ENCODE measurements at regions not wholly inside any gene's neighbourhood (a gene's known extent, or its start where the extent isn't known, plus 50 kb on each side); places are given as distances from the start of the nearest gene placed in this dataset.
"Not testable (repeated sequence)": the region's sequence is repeated elsewhere in the genome, so short reads cannot be mapped to it uniquely, and the experiment has no call there.

- POLR2A ChIA-PET = no interaction called here
- CTCF ChIA-PET = no interaction called here
- DNase-seq (ENCODE audit: low read depth) = no peak
- H3K4me3 ChIP-seq (ENCODE audit: low read depth, low read length) = no peak overlapping the region
- no peaks in the 10 kb centered on the region for H3K36me3 ChIP-seq (ENCODE audit: control insufficient read depth, insufficient read depth, low read length)
- TF ChIP-seq, protein P1, sequence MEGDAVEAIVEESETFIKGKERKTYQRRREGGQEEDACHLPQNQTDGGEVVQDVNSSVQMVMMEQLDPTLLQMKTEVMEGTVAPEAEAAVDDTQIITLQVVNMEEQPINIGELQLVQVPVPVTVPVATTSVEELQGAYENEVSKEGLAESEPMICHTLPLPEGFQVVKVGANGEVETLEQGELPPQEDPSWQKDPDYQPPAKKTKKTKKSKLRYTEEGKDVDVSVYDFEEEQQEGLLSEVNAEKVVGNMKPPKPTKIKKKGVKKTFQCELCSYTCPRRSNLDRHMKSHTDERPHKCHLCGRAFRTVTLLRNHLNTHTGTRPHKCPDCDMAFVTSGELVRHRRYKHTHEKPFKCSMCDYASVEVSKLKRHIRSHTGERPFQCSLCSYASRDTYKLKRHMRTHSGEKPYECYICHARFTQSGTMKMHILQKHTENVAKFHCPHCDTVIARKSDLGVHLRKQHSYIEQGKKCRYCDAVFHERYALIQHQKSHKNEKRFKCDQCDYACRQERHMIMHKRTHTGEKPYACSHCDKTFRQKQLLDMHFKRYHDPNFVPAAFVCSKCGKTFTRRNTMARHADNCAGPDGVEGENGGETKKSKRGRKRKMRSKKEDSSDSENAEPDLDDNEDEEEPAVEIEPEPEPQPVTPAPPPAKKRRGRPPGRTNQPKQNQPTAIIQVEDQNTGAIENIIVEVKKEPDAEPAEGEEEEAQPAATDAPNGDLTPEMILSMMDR (IDR thresholded peaks at IDR 0.05; ENCODE audit: insufficient read depth, low read depth, low read length) = no peak
- no peaks in the 10 kb centered on the region for H3K27me3 ChIP-seq (ENCODE audit: control insufficient read depth, insufficient read depth, low read length)
Observed at GRCh38 chr1:236343246-236343870, 50.7 kb upstream of the EDARADD start.

DNA sequence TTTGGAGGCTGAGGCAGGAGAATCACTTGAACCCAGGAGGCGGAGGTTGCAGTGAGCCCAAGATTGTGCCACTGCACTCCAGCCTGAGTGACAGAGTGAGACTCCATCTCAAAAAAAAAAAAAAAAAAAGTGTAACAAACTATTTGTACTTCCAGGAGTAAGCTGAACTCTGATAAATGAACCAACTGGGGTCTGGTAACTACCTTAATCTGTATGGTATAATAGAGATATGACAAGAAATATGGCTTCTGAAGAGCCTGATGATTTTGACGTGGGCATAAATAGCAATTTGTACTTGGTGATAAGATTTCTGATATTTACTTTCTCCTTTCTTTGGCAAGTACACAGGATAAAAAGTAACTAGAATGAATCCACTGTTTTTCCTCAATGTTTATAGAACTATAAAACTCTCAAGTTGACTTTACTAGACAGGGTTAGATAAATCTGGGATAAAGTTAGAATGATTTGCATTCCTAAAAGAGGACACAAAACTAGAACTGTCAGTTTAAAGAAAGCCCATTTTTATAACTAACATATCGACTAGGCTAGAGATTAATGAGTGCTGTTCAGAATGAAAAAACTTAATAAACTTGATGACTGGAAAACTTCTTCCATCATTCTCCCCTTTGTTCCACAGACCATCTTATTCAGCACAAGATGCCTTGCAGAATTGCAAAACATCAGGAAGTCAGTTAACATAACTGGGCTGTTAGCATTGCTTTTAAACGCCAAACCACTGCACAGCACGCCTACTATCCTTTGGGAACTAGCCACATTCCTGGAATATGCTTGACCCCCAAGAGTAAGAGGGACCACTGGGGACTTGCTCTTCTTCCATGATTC is 51.5 kb upstream of the EDARADD start:
- ChIA-PET POLR2A (no interaction called here), CTCF (no interaction called here)
- Histone ChIP-seq H3K27me3 (ENCODE audit: control insufficient read depth, insufficient read depth, low read length) (no peaks in the 10 kb centered on the region), H3K4me3 (ENCODE audit: low read depth, low read length) (no peak overlapping the region), H3K36me3 (ENCODE audit: control insufficient read depth, insufficient read depth, low read length) (no peaks in the 10 kb centered on the region)
- no peak for DNase-seq (ENCODE audit: low read depth)
- TF ChIP-seq, protein P1 (IDR thresholded peaks at IDR 0.05; ENCODE audit: insufficient read depth, low read depth, low read length) = no peak

DNA sequence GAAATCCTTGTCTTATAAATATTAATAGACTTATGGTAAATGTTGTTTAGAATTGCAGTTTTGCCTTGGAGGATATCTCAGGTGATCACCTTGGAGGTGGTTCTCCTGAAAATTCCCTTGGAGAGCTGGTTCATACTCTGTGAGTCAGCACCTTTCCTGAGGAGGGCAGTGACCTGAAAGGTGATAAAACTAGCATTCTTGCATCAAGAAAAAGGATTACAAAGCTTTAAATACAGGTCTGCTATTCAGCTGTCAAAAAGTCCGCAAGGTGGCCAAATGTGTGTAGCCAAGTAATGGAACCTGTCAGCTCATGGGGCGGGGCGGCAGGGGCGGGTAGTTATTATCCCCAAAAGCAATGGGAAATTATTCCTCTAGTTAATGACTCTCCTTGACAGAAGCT is 52.8 kb upstream of the EDARADD start:
- TF ChIP-seq, protein P1 (IDR thresholded peaks at IDR 0.05; ENCODE audit: insufficient read depth, low read depth, low read length) = no peak
- Histone ChIP-seq H3K4me3 (ENCODE audit: low read depth, low read length) (no peak overlapping the region), H3K27me3 (ENCODE audit: control insufficient read depth, insufficient read depth, low read length) (no peaks in the 10 kb centered on the region), H3K36me3 (ENCODE audit: control insufficient read depth, insufficient read depth, low read length) (no peaks in the 10 kb centered on the region)
- DNase-seq (ENCODE audit: low read depth) = no peak
- ChIA-PET POLR2A (no interaction called here), CTCF (interaction anchor here (0.6 kb wide), 1 partner anchor 328 kb away, joined by 3 read pairs; no protein-coding TSS in a partner anchor)

GRCh38 chr1:236338096-236338495 is 56.0 kb upstream of the EDARADD start:
- TF ChIP-seq, protein P1 (IDR thresholded peaks at IDR 0.05; ENCODE audit: insufficient read depth, low read depth, low read length) = no peak
- H3K36me3 ChIP-seq (ENCODE audit: control insufficient read depth, insufficient read depth, low read length) = no peaks in the 10 kb centered on the region
- no peaks in the 10 kb centered on the region for H3K27me3 ChIP-seq (ENCODE audit: control insufficient read depth, insufficient read depth, low read length)
- no peak for DNase-seq (ENCODE audit: low read depth)
- ChIA-PET CTCF (no interaction called here), POLR2A (no interaction called here)
- H3K4me3 ChIP-seq (ENCODE audit: low read depth, low read length) = no peak overlapping the region

DNA sequence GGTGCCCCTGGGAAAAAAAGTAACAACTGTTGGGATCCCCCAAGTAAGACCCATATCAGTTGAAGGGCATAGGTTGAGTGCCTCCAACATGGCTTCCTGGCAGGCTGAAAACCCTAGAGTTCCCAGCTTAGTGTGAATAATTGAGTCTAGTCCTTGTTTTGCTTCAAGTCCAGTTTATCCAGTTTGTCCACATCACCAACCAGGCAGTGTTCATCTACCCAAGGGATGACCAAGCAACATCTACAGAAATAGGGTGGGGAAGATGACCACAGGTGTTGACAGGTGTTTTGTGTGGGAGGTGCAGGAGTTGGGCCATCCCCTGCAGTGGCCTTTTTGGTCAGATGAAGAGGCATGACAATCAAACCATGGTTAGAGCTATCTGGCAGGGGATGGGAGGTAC is 54.3 kb upstream of the ERO1B start:
- Histone ChIP-seq H3K27me3 (ENCODE audit: control insufficient read depth, insufficient read depth, low read length) (no peaks in the 10 kb centered on the region), H3K4me3 (ENCODE audit: low read depth, low read length) (no peak overlapping the region), H3K36me3 (ENCODE audit: control insufficient read depth, insufficient read depth, low read length) (no peaks in the 10 kb centered on the region)
- CTCF ChIA-PET = no interaction called here
- TF ChIP-seq, protein P1 (IDR thresholded peaks at IDR 0.05; ENCODE audit: insufficient read depth, low read depth, low read length) = no peak
- POLR2A ChIA-PET = no interaction called here
- no peak for DNase-seq (ENCODE audit: low read depth)

DNA sequence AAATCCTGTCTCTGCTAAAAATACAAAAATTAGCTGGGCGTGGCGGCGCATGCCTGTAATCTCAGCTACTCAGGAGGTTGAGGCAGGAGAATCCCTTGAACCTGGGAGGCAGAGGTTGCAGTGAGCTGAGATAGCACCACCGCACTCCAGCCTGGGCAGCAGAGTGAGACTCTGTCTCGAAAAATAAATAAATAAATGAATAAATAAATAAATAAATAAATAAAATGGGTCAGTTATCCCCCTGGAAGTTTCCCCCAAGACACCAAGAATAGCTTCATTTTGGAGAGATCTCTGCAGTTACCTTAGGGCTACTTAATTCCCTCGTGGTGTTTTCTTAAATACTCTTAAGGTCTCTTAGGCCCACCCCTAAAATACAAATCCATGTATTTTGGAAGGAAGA is 53.9 kb upstream of the ERO1B start:
- CTCF ChIA-PET; DNase-seq (ENCODE audit: low read depth): not testable (repeated sequence)

More for the DNA sequence above, 53.9 kb upstream of the ERO1B start:
- H3K27me3 ChIP-seq (ENCODE audit: control insufficient read depth, insufficient read depth, low read length); POLR2A ChIA-PET; H3K36me3 ChIP-seq (ENCODE audit: control insufficient read depth, insufficient read depth, low read length); H3K4me3 ChIP-seq (ENCODE audit: low read depth, low read length): not testable (repeated sequence)
